ENCODE measurements at regions not wholly inside any gene's neighbourhood (a gene's known extent, or its start where the extent isn't known, plus 50 kb on each side); places are given as distances from the start of the nearest gene placed in this dataset.

DNA sequence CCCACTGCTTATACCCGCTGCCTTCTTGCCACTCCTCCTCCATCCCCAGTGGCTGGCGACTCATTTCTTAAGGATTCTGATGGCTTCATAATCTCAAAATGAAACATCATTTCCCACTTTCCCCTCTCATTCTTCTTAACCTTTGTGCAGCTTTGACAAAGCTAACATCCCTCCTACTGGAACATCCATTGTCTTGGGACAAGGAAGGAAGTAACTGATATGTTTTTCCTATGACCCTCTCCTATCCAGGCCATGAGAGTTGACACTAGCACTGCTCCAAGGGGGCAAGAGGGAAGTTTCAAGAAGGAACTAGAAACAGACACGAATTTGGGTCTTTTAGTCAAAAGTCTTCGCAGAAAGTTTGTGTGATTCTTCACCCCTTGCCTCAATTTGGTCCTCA lies 71.7 kb upstream of the SNX2 start:
- TF ChIP-seq, protein P1, sequence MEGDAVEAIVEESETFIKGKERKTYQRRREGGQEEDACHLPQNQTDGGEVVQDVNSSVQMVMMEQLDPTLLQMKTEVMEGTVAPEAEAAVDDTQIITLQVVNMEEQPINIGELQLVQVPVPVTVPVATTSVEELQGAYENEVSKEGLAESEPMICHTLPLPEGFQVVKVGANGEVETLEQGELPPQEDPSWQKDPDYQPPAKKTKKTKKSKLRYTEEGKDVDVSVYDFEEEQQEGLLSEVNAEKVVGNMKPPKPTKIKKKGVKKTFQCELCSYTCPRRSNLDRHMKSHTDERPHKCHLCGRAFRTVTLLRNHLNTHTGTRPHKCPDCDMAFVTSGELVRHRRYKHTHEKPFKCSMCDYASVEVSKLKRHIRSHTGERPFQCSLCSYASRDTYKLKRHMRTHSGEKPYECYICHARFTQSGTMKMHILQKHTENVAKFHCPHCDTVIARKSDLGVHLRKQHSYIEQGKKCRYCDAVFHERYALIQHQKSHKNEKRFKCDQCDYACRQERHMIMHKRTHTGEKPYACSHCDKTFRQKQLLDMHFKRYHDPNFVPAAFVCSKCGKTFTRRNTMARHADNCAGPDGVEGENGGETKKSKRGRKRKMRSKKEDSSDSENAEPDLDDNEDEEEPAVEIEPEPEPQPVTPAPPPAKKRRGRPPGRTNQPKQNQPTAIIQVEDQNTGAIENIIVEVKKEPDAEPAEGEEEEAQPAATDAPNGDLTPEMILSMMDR (IDR thresholded peaks at IDR 0.05; ENCODE audit: extremely low read depth in 1 of 2, insufficient read depth in 1 of 2, low read depth in 1 of 2, low read length in 2 of 2), result no peak
- TF ChIP-seq EZH2 (IDR thresholded peaks at IDR 0.05; ENCODE audit: borderline replicate concordance, low read depth, low read length, severe bottlenecking) (no peak), POLR2A (IDR thresholded peaks at IDR 0.05; ENCODE audit: low read depth, low read length) (no peak), POLR2AphosphoS5 (IDR thresholded peaks at IDR 0.05; ENCODE audit: insufficient read depth, low read depth, low read length) (no peak), JUN (IDR thresholded peaks at IDR 0.05; ENCODE audit: borderline replicate concordance, insufficient read depth, insufficient read length, low read depth) (no peak)
- TF ChIP-seq, protein P2, sequence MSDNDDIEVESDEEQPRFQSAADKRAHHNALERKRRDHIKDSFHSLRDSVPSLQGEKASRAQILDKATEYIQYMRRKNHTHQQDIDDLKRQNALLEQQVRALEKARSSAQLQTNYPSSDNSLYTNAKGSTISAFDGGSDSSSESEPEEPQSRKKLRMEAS (IDR thresholded peaks at IDR 0.05; ENCODE audit: insufficient read depth, insufficient read length), result no peak
